HepG2 (cell line): ENCODE measurements at regions not wholly inside any gene's neighbourhood (a gene's known extent, or its start where the extent isn't known, plus 50 kb on each side); places are given as distances from the start of the nearest gene placed in this dataset.

ENCODE experiments used
- ATAC-seq: fragments of 200-7000 bp; cut with Tn5 transposase; 3 replicates; pipeline ENCODE4 v1.9.1; 2020; ENCODE audit warnings: mild to moderate bottlenecking, moderate library complexity
- BruUV-seq: library from RNA; stranded (reverse); fragments of 400-500 nt; replicated peaks from 2 replicates; lab custom pipeline; 2021; lab: Mats Ljungman, UMichigan
- CTCF ChIA-PET: fragments of 300-600 bp; formaldehyde crosslinking; extraction: SDS; loops from one replicate; lab custom pipeline; 2021; ENCODE audit warnings: low total read pairs, inconsistent platforms, low intra/inter-chr PET ratio; lab: Yijun Ruan, JAX
- POLR2A ChIA-PET: fragments of 350-600 bp; sonication (Branson Sonifier 250); formaldehyde crosslinking; loops from one replicate; lab custom pipeline; 2020; ENCODE audit warnings: antibody characterized with exemption, inconsistent platforms; lab: Yijun Ruan, JAX
- DNase-seq: peaks from one replicate; pipeline ENCODE4 v3.0.0-alpha.2; 2015; ENCODE audit warnings: low spot score
- FAIRE-seq: peaks from 3 replicates; lab custom pipeline; 2011; peaks lifted over from hg19 to GRCh38; lab: Jason Lieb, UNC
- H2AFZ ChIP-seq: one replicate; pipeline ENCODE4 v1.6.1; 2011; ENCODE audit warnings: low read length, inconsistent platforms
- H3K27ac ChIP-seq: fragments of 300-600 bp; 3 replicates; pipeline ENCODE4 v1.8.0; 2011; ENCODE audit warnings: mixed run types, mild to moderate bottlenecking, mixed read lengths, low read length, inconsistent platforms; ENCODE audit not compliant: insufficient read depth; ENCODE audit errors: extremely low read length
- H3K27me3 ChIP-seq, 2 experiments: fragments of 200-600 bp in 1 of 2; 2 replicates in 1 of 2; 3 replicates in 1 of 2; pipeline versions ENCODE4 v1.6.0 to v1.8.0; 2011; ENCODE audit warnings: low read length in 2 of 2, mild to moderate bottlenecking in 2 of 2, moderate library complexity in 2 of 2, inconsistent platforms in 1 of 2; ENCODE audit not compliant: insufficient read depth in 2 of 2, control insufficient read depth in 1 of 2
- H3K36me3 ChIP-seq, 2 experiments: fragments of 200-600 bp in 1 of 2; replicated peaks in 1 of 2; 2 replicates in 1 of 2; 3 replicates in 1 of 2; pipeline versions ENCODE4 v1.5.1 to v1.8.0; 2011; ENCODE audit warnings: low read length in 2 of 2, inconsistent platforms in 1 of 2; ENCODE audit not compliant: insufficient read depth in 2 of 2, control insufficient read depth in 1 of 2
- H3K4me1 ChIP-seq: 2 replicates; pipeline ENCODE4 v1.5.1; 2012; ENCODE audit warnings: low read length, inconsistent platforms; ENCODE audit not compliant: insufficient read depth
- H3K4me2 ChIP-seq: 2 replicates; pipeline ENCODE4 v1.6.0; 2011; ENCODE audit warnings: low read depth, low read length, inconsistent platforms
- H3K4me3 ChIP-seq, 3 experiments: fragments of 200-600 bp in 1 of 3; sonication (generic), shearing (Covaris generic) in 1 of 3; replicated peaks in 1 of 3; 2 replicates each; pipeline ENCODE4 v1.5.1; 2011 to 2016; ENCODE audit warnings: low read length in 3 of 3, inconsistent platforms in 2 of 3, low read depth in 2 of 3, mild to moderate bottlenecking in 2 of 3, control low read depth in 1 of 3, mixed read lengths in 1 of 3; ENCODE audit not compliant: insufficient read depth in 1 of 3
- H3K79me2 ChIP-seq: one replicate; pipeline ENCODE4 v1.6.1; 2011; ENCODE audit warnings: low read length, inconsistent platforms; ENCODE audit not compliant: insufficient read depth
- H3K9ac ChIP-seq: 2 replicates; pipeline ENCODE4 v1.6.0; 2011; ENCODE audit warnings: mild to moderate bottlenecking, low read depth, low read length, inconsistent platforms; ENCODE audit not compliant: insufficient read depth
- H3K9me3 ChIP-seq: 2 replicates; pipeline ENCODE4 v1.5.1; 2012; ENCODE audit warnings: mild to moderate bottlenecking, low read length
- H4K20me1 ChIP-seq: 2 replicates; pipeline ENCODE4 v1.6.0; 2011; ENCODE audit warnings: inconsistent platforms, mild to moderate bottlenecking, low read length, moderate library complexity; ENCODE audit not compliant: insufficient read depth
- AGO2 ChIP-seq: fragments of 200-400 bp; formaldehyde crosslinking; optimal IDR thresholded peaks from 2 replicates; pipeline ENCODE3; 2017; ENCODE audit warnings: mild to moderate bottlenecking, low read depth, low read length, moderate library complexity
- CBFB ChIP-seq: sonication (generic); formaldehyde crosslinking; IDR thresholded peaks from 2 replicates; pipeline ENCODE4 v1.4.0; 2020; ENCODE audit warnings: missing genetic modification reagents
- CHD2 ChIP-seq: IDR thresholded peaks from 2 replicates; pipeline ENCODE4 v1.6.1; 2011; ENCODE audit warnings: low read depth, low read length, improper control_type of control experiment
- IRF1 ChIP-seq: sonication (generic); formaldehyde crosslinking; IDR thresholded peaks from 2 replicates; pipeline ENCODE4 v1.4.0; 2020; ENCODE audit warnings: low read depth, mild to moderate bottlenecking, missing genetic modification reagents
- MIER2 ChIP-seq: IDR thresholded peaks from 2 replicates; pipeline ENCODE4 v1.6.1; 2016; ENCODE audit warnings: missing biosample characterization, missing genetic modification reagents
- NRL ChIP-seq: sonication (generic); formaldehyde crosslinking; IDR thresholded peaks from 2 replicates; pipeline ENCODE4 v1.5.0; 2020; ENCODE audit warnings: missing genetic modification reagents, mild to moderate bottlenecking, moderate library complexity, borderline replicate concordance
- PRMT3 ChIP-seq: sonication (generic); formaldehyde crosslinking; IDR thresholded peaks from 2 replicates; pipeline ENCODE4 v1.8.1; 2022; ENCODE audit warnings: low read depth, mild to moderate bottlenecking, moderate library complexity, missing genetic modification reagents, borderline replicate concordance
- SIN3B ChIP-seq: fragments of 150-350 bp; IDR thresholded peaks from 2 replicates; pipeline ENCODE4 v1.6.1; 2014; ENCODE audit warnings: low read length
- TBX2 ChIP-seq: sonication (generic); formaldehyde crosslinking; IDR thresholded peaks from 2 replicates; pipeline ENCODE4 v1.5.0; 2020; ENCODE audit warnings: missing genetic modification reagents, mild to moderate bottlenecking, borderline replicate concordance
- THAP9 ChIP-seq: sonication (generic); formaldehyde crosslinking; IDR thresholded peaks from 2 replicates; pipeline ENCODE4; 2020; ENCODE audit warnings: missing genetic modification reagents, mild to moderate bottlenecking, borderline replicate concordance
- ZNF235 ChIP-seq: sonication (generic); formaldehyde crosslinking; IDR thresholded peaks from 2 replicates; pipeline ENCODE4 v1.8.1; 2023; ENCODE audit warnings: mild to moderate bottlenecking, missing genetic modification reagents, borderline replicate concordance
- ZNF574 ChIP-seq: sonication (generic); formaldehyde crosslinking; IDR thresholded peaks from 2 replicates; pipeline ENCODE4 v1.4.0; 2020; ENCODE audit warnings: missing genetic modification reagents
- ZNF816 ChIP-seq: sonication (generic); formaldehyde crosslinking; IDR thresholded peaks from 2 replicates; pipeline ENCODE4 v1.8.0; 2022; ENCODE audit warnings: missing genetic modification reagents, mild to moderate bottlenecking, borderline replicate concordance
- WGBS: methylation state at CpG from one replicate; pipeline ENCODE4 v1.1.6; 2017; ENCODE audit warnings: low lambda C conversion rate; 5-methylcytosine and 5-hydroxymethylcytosine counted together
- in situ Hi-C: cut with HindIII; loops from 2 replicates; pipeline ENCODE4 v1.10.0; 2017; ENCODE audit warnings: low pct_unique_long_range_greater_than_20kb; ENCODE audit not compliant: extremely low pct_ligation_motif_present
- intact Hi-C: fragments of 100-400 bp; cut with micrococcal nuclease; formaldehyde crosslinking; loops from one replicate; pipeline ENCODE4 v1.10.0; 2022; ENCODE audit not compliant: unreplicated experiment

GRCh38 chr2:12008425-12009061 lies 262.1 kb downstream of the LPIN1 start:
- ATAC-seq, result no peak
- WGBS, result 7% methylated on average over 6 of the region's 6 CpGs

More at GRCh38 chr2:12008425-12009061, 262.1 kb downstream of the LPIN1 start:
- Histone ChIP-seq H3K79me2 (no peaks in the 10 kb centered on the region), H3K36me3 (no peaks in the 10 kb centered on the region), H3K27ac (no peak overlapping the region), H4K20me1 (no peaks in the 10 kb centered on the region), H3K4me2 (no peak overlapping the region), H3K27me3 (no peaks in the 10 kb centered on the region; a peak in 1 of 5 replicates), H3K4me1 (peaks cover 12% of the 10 kb centered on the region), H3K4me3 (no peak overlapping the region), H2AFZ (no peak overlapping the region), H3K9ac (no peak overlapping the region), H3K9me3 (no peaks in the 10 kb centered on the region)
- no TSS peak for BruUV-seq
- TF ChIP-seq SIN3B (no peak), CHD2 (no peak), CBFB (CRISPR knock-in tag) (no peak), NRL (CRISPR knock-in tag) (no peak), TBX2 (CRISPR knock-in tag) (no peak), PRMT3 (CRISPR knock-in tag) (no peak), MIER2 (CRISPR knock-in tag) (no peak), AGO2 (no peak), IRF1 (CRISPR knock-in tag) (no peak), ZNF574 (CRISPR knock-in tag) (no peak), ZNF816 (CRISPR knock-in tag) (no peak), THAP9 (CRISPR knock-in tag) (no peak), ZNF235 (no peak)
- ChIA-PET CTCF (no interaction called here), POLR2A (no interaction called here)
- no peak for FAIRE-seq
- intact Hi-C loops, result no loop called here
- DNase-seq, result no peak
- in situ Hi-C loops, result no loop called here
